HG02943 (cell line): ENCODE measurements at regions not wholly inside any gene's neighbourhood (a gene's known extent, or its start where the extent isn't known, plus 50 kb on each side); places are given as distances from the start of the nearest gene placed in this dataset.

Experiments
- ATAC-seq: cut with Tn5 transposase; IDR thresholded peaks from one replicate; pipeline ENCODE4 v1.9.1; 2021; ENCODE audit warnings: mild to moderate bottlenecking, low read depth, moderate library complexity; ENCODE audit not compliant: unreplicated experiment

GRCh38 chr1:78790174-78790573 lies 140.5 kb downstream of the IFI44 start:
- no peak for ATAC-seq

DNA sequence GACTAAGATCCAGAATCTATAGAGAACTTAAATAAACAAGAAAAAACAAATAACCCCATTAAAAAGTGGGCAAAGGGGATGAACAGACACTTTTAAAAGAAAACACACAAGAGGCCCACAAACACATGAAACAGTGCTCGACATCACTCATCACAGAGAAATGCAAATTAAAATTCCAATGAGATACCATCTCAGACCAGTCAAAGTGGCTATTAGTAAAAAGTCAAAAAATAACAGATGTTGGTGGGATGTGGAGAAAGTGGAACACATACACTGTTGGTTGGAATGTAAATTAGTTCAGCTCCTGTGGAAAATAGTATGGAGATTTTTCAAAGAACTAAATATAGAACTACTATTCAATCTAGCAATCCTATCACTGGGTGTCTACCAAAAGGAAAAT lies 143.1 kb downstream of the IFI44 start:
- ATAC-seq, result no peak

- ATAC-seq, result peak; percentile 74
These were observed 147.6 kb downstream of the IFI44 start for GRCh38 chr1:78797108-78797781.

GRCh38 chr1:78799926-78800325 lies 150.3 kb downstream of the IFI44 start:
- ATAC-seq, result no peak

- no peak for ATAC-seq
These were observed 164.5 kb downstream of the IFI44 start for GRCh38 chr1:78814176-78814575.

GRCh38 chr1:78825561-78825960 lies 175.9 kb downstream of the IFI44 start:
- no peak for ATAC-seq

- ATAC-seq, result no peak
These were observed 176.9 kb downstream of the ADGRL4 start for GRCh38 chr1:78829644-78830043.

GRCh38 chr1:78830321-78830720 lies 176.2 kb downstream of the ADGRL4 start:
- ATAC-seq, result no peak

DNA sequence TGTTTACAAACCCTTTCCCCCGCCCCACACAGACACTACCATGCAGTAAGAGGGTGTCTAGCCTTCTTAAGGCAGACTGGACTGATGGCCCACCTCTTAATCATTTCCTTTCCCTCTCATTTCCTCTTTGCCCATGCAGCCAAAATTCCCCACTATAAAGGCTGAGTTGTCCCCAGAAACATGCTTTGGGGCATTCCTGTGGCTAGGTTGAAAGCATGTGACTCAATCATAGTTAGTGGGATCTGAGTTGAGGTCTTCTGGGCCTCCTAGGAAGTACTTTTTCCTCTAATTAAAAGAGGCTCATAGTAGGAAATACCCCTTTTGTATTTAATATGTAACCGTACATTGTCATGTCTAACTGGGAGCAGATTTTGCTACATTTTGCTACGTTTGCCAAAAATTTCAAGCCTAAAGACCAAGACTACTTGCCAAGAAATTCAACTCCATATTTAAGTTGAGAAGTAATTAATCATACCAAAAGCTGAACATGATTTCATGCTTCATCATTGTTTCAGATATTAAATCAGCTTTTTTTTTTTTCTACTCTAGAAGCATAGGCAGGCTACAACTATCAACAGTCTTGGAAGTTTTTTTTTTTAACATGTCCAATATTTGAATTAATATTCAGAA lies 174.7 kb downstream of the ADGRL4 start:
- no peak for ATAC-seq

- no peak for ATAC-seq
These were observed 173.0 kb downstream of the ADGRL4 start for GRCh38 chr1:78833491-78833890.

- ATAC-seq, result peak; percentile 48
These were observed 172.3 kb downstream of the ADGRL4 start for GRCh38 chr1:78834201-78834741.

GRCh38 chr1:78836726-78837125 lies 169.8 kb downstream of the ADGRL4 start:
- ATAC-seq, result no peak

GRCh38 chr1:78839704-78840277 lies 166.7 kb downstream of the ADGRL4 start:
- peak; percentile 52 for ATAC-seq
